ENCODE measurements at regions not wholly inside any gene's neighbourhood (a gene's known extent, or its start where the extent isn't known, plus 50 kb on each side); places are given as distances from the start of the nearest gene placed in this dataset.

DNA sequence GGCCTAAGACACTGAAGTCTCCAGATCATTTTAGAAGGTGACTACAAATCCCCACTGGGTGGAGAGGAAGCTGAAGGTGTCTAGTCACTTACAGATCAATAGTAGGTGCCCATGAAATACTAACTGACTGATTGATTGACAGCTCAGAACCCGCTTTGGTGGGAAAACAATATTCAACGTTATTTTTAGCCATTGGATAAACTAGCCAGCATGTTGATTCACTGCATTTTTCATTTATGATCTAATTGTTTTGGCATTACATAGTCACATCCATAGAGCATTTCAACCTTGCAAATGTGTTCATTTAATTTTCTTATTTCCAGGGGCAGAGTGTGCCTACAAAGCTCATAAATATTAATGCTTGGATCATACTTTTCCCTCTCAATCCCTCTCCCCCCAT, 162.3 kb downstream of the MREG start:
- ATAC-seq (no peak), DNase-seq (no peak)
- 27 to 43% (median 32%) methylated on average over 2 of the region's 2 CpGs for WGBS, 3 donors
- Histone ChIP-seq H3K4me1 (no peaks in the 10 kb centered on the region), H3K4me3 (no peak overlapping the region), H3K27ac (no peak overlapping the region), H3K36me3 (ENCODE audit: insufficient read depth in 1 of 2, low read depth in 1 of 2) (no peaks in the 10 kb centered on the region), H3K27me3 (ENCODE audit: insufficient read depth in 3 of 3, low read length in 2 of 3) (no peaks in the 10 kb centered on the region), H3K9me3 (no peaks in the 10 kb centered on the region)
- intact Hi-C loops (cut with DNase I): no loop called here
- TF ChIP-seq, protein P1, sequence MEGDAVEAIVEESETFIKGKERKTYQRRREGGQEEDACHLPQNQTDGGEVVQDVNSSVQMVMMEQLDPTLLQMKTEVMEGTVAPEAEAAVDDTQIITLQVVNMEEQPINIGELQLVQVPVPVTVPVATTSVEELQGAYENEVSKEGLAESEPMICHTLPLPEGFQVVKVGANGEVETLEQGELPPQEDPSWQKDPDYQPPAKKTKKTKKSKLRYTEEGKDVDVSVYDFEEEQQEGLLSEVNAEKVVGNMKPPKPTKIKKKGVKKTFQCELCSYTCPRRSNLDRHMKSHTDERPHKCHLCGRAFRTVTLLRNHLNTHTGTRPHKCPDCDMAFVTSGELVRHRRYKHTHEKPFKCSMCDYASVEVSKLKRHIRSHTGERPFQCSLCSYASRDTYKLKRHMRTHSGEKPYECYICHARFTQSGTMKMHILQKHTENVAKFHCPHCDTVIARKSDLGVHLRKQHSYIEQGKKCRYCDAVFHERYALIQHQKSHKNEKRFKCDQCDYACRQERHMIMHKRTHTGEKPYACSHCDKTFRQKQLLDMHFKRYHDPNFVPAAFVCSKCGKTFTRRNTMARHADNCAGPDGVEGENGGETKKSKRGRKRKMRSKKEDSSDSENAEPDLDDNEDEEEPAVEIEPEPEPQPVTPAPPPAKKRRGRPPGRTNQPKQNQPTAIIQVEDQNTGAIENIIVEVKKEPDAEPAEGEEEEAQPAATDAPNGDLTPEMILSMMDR (IDR thresholded peaks at IDR 0.05): no peak

GRCh38 chr2:215850380-215850779, 163.0 kb downstream of the MREG start:
- ATAC-seq: no peak
- intact Hi-C loops (cut with DNase I): no loop called here
- WGBS, 3 donors: 74 to 85% (median 77%) methylated on average over 4 of the region's 4 CpGs
- no peak for DNase-seq
- TF ChIP-seq, protein P1 (IDR thresholded peaks at IDR 0.05): no peak
- Histone ChIP-seq H3K27me3 (ENCODE audit: insufficient read depth in 3 of 3, low read length in 2 of 3) (no peaks in the 10 kb centered on the region), H3K4me3 (no peak overlapping the region), H3K4me1 (no peaks in the 10 kb centered on the region), H3K36me3 (ENCODE audit: insufficient read depth in 1 of 2, low read depth in 1 of 2) (no peaks in the 10 kb centered on the region), H3K27ac (no peak overlapping the region), H3K9me3 (no peaks in the 10 kb centered on the region)

DNA sequence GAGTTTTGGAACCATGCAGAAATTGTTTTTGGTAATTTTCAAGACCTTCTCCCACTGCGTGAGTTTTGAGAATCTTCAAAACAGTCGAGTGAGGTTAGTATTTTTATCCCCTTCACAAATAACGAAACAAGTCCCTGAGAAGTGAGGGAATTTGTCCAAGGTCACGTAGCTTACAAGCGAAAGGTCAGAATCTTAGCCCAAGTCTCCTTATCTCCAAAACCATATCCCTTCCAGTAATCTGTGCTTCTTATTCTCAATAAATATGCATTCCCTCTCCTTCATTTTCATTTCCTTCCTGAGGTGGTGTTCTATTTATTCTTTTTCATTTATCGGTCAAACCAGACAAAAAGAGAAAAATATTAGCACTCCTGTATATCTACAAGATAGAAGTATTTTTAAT, 163.6 kb downstream of the MREG start:
- Histone ChIP-seq H3K27ac (no peak overlapping the region), H3K9me3 (no peaks in the 10 kb centered on the region), H3K27me3 (ENCODE audit: insufficient read depth in 3 of 3, low read length in 2 of 3) (no peaks in the 10 kb centered on the region), H3K4me3 (no peak overlapping the region), H3K36me3 (ENCODE audit: insufficient read depth in 1 of 2, low read depth in 1 of 2) (no peaks in the 10 kb centered on the region), H3K4me1 (no peaks in the 10 kb centered on the region)
- WGBS, 3 donors: 80 to 83% (median 80%) methylated on average over 6 of the region's 6 CpGs
- intact Hi-C loops (cut with DNase I): no loop called here
- no peak for ATAC-seq
- DNase-seq: no peak
- TF ChIP-seq, protein P1 (IDR thresholded peaks at IDR 0.05): no peak

- Histone ChIP-seq H3K27me3 (ENCODE audit: insufficient read depth in 3 of 3, low read length in 2 of 3) (no peaks in the 10 kb centered on the region), H3K27ac (no peak overlapping the region), H3K4me1 (no peaks in the 10 kb centered on the region), H3K36me3 (ENCODE audit: insufficient read depth in 1 of 2, low read depth in 1 of 2) (no peaks in the 10 kb centered on the region), H3K4me3 (no peak overlapping the region), H3K9me3 (no peaks in the 10 kb centered on the region)
- TF ChIP-seq, protein P1 (IDR thresholded peaks at IDR 0.05): no peak
- intact Hi-C loops (cut with DNase I): no loop called here
- WGBS, 3 donors: 86 to 90% (median 90%) methylated on average over 2 of the region's 2 CpGs
- DNase-seq (no peak), ATAC-seq (no peak)
Observed at GRCh38 chr2:215848698-215849097, 164.7 kb downstream of the MREG start.

GRCh38 chr2:215848146-215848545, 165.2 kb downstream of the MREG start:
- Histone ChIP-seq H3K4me3 (no peak overlapping the region), H3K9me3 (no peaks in the 10 kb centered on the region), H3K27me3 (ENCODE audit: insufficient read depth in 3 of 3, low read length in 2 of 3) (no peaks in the 10 kb centered on the region), H3K36me3 (ENCODE audit: insufficient read depth in 1 of 2, low read depth in 1 of 2) (no peaks in the 10 kb centered on the region), H3K4me1 (no peaks in the 10 kb centered on the region), H3K27ac (no peak overlapping the region)
- ATAC-seq: no peak
- intact Hi-C loops (cut with DNase I): no loop called here
- no peak for DNase-seq
- TF ChIP-seq, protein P1 (IDR thresholded peaks at IDR 0.05): no peak
- 71 to 89% (median 87%) methylated on average over 3 of the region's 3 CpGs for WGBS, 3 donors

All from psoas muscle (tissue), 7 donors.